ENCODE measurements at regions not wholly inside any gene's neighbourhood (a gene's known extent, or its start where the extent isn't known, plus 50 kb on each side); places are given as distances from the start of the nearest gene placed in this dataset.

GRCh38 chr22:48618326-48618725 is 1209.3 kb downstream of the BRD1 start:
- intact Hi-C loops (cut with DNase I) = no loop called here

GRCh38 chr22:48616656-48617055 is 1211.0 kb downstream of the BRD1 start:
- Histone ChIP-seq H3K27ac (no peak overlapping the region), H3K36me3 (no peaks in the 10 kb centered on the region), H3K9me3 (no peaks in the 10 kb centered on the region), H3K4me1 (no peaks in the 10 kb centered on the region), H3K4me3 (no peak overlapping the region), H3K27me3 (no peaks in the 10 kb centered on the region)
- TF ChIP-seq POLR2A (IDR thresholded peaks at IDR 0.05) = no peak
- no peak for TF ChIP-seq CTCF (IDR thresholded peaks at IDR 0.05)
- no peak for DNase-seq
- WGBS, 2 donors = 81 to 87% methylated on average over 7 to 13 of the region's 13 CpGs
- intact Hi-C loops (cut with DNase I) = no loop called here

More at GRCh38 chr22:48618326-48618725, 1209.3 kb downstream of the BRD1 start:
- Histone ChIP-seq H3K9me3 (no peaks in the 10 kb centered on the region), H3K27me3 (no peaks in the 10 kb centered on the region), H3K36me3 (no peaks in the 10 kb centered on the region), H3K4me1 (no peaks in the 10 kb centered on the region), H3K4me3 (no peak overlapping the region), H3K27ac (no peak overlapping the region)
- 55 to 81% methylated on average over 8 to 16 of the region's 18 CpGs for WGBS, 2 donors
- TF ChIP-seq CTCF (IDR thresholded peaks at IDR 0.05) (no peak), POLR2A (IDR thresholded peaks at IDR 0.05) (no peak)
- no peak for DNase-seq

GRCh38 chr22:48615171-48616008 is 1212.3 kb downstream of the BRD1 start:
- intact Hi-C loops (cut with DNase I) = no loop called here
- Histone ChIP-seq H3K27ac (no peak overlapping the region), H3K36me3 (no peaks in the 10 kb centered on the region), H3K27me3 (no peaks in the 10 kb centered on the region), H3K9me3 (no peaks in the 10 kb centered on the region), H3K4me3 (no peak overlapping the region), H3K4me1 (no peaks in the 10 kb centered on the region)
- TF ChIP-seq CTCF (IDR thresholded peaks at IDR 0.05) (no peak), POLR2A (IDR thresholded peaks at IDR 0.05) (no peak)
- 75% methylated on average over 14 to 17 of the region's 22 CpGs for WGBS, 2 donors
- no peak for DNase-seq

- WGBS, 2 donors = 69 to 81% methylated on average over 4 to 20 of the region's 32 CpGs
- TF ChIP-seq POLR2A (IDR thresholded peaks at IDR 0.05) (no peak), CTCF (IDR thresholded peaks at IDR 0.05) (no peak)
- Histone ChIP-seq H3K9me3 (no peaks in the 10 kb centered on the region), H3K4me1 (no peaks in the 10 kb centered on the region), H3K27me3 (no peaks in the 10 kb centered on the region), H3K36me3 (no peaks in the 10 kb centered on the region), H3K4me3 (no peak overlapping the region), H3K27ac (no peak overlapping the region)
- DNase-seq = no peak
- intact Hi-C loops (cut with DNase I) = no loop called here
Observed at GRCh38 chr22:48613566-48614200, 1214.0 kb downstream of the BRD1 start.

Data from esophagus squamous epithelium (tissue), 5 donors.